GM13976 (cell line): ENCODE measurements at regions not wholly inside any gene's neighbourhood (a gene's known extent, or its start where the extent isn't known, plus 50 kb on each side); places are given as distances from the start of the nearest gene placed in this dataset.
A peak's percentile ranks its signal among the peaks of the same experiment; 100 is the strongest.

ENCODE experiments used
- DNase-seq: peaks from one replicate; pipeline ENCODE4 v3.0.0; 2012; ENCODE audit warnings: low spot score
- in situ Hi-C: fragments of 300-500 bp; cut with MboI; formaldehyde crosslinking; loops from one replicate; pipeline ENCODE4 v1.12.0; 2022; ENCODE audit warnings: low sequenced_read_pairs, mixed read lengths, inconsistent platforms; ENCODE audit not compliant: unreplicated experiment
- TF ChIP-seq, protein P1 (sequence below): IDR thresholded peaks from 2 replicates; pipeline ENCODE4 v1.5.1; 2012; ENCODE audit warnings: borderline replicate concordance, mild to moderate bottlenecking; ENCODE audit not compliant: insufficient read depth; ENCODE audit errors: extremely low read depth, missing control alignments, control extremely low read depth

DNA sequence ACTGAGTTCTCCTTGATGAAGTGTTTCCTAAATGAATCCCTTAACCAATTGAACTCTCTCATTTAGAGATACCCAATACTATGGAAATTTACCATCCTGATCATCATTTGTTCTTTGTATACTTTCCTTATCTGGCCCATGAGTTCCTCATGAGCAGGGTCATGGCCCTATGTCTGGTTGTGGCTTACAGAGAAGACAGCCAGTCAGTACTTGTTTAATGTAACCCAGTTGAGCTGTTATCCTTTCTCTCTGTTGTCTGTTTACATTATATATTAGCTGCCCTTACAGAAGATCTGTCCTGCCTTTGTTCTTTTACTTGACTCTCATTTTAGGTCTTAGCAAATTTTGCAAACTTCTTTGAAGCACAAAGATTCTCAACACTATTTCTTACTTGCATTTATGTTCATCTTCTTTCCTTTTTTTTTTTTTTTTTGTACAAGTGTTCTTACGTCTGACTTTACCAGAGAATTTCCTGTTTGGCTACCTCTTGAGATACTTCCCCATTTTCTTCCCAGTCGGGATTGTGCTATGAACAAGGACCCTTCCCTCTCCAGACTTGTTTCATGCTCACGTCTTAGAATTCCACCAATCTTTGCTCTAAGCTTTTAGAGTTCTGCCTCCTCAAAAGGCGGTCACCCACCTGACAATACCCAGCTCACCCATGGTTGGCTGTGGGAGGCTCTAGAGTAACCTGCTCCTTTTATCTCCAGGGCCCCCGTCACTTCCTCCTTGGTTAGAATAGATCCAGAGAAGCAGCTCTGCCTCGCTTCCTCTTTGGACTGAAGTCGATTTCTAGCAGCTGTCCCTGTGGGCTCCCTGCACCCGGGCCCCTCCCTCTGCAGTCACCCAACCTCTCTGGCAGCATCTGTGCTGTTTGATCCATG lies 53.6 kb upstream of the RUNX1 start:
- peak; percentile 46 for DNase-seq
- in situ Hi-C loops: no loop called here

DNA sequence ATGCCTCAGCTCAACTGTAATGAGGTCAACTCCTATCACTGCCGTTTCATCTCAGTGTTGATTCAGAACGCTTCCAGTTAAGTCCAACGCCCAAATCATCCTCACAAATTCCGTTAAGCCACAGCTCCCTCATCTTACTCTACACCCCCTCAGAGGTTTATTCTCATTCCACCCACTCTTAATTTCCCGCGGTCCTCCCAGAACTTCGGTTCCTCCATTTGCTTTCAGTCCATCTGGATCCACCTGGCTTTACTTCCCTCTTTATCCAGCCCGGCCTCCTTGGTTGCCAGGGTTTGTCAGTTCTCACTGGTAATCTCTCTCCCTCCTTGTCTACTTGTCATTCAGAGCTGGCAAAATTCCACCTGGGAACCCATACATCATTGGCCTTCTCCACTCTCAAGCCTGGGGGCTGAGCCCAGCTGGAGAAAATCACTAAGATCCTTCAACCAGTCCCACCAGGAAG lies 51.3 kb upstream of the RUNX1 start:
- in situ Hi-C loops: no loop called here
- DNase-seq: no peak
- TF ChIP-seq, protein P1, sequence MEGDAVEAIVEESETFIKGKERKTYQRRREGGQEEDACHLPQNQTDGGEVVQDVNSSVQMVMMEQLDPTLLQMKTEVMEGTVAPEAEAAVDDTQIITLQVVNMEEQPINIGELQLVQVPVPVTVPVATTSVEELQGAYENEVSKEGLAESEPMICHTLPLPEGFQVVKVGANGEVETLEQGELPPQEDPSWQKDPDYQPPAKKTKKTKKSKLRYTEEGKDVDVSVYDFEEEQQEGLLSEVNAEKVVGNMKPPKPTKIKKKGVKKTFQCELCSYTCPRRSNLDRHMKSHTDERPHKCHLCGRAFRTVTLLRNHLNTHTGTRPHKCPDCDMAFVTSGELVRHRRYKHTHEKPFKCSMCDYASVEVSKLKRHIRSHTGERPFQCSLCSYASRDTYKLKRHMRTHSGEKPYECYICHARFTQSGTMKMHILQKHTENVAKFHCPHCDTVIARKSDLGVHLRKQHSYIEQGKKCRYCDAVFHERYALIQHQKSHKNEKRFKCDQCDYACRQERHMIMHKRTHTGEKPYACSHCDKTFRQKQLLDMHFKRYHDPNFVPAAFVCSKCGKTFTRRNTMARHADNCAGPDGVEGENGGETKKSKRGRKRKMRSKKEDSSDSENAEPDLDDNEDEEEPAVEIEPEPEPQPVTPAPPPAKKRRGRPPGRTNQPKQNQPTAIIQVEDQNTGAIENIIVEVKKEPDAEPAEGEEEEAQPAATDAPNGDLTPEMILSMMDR: no peak

More for the DNA sequence above, 53.6 kb upstream of the RUNX1 start:
- TF ChIP-seq, protein P1: no peak

DNA sequence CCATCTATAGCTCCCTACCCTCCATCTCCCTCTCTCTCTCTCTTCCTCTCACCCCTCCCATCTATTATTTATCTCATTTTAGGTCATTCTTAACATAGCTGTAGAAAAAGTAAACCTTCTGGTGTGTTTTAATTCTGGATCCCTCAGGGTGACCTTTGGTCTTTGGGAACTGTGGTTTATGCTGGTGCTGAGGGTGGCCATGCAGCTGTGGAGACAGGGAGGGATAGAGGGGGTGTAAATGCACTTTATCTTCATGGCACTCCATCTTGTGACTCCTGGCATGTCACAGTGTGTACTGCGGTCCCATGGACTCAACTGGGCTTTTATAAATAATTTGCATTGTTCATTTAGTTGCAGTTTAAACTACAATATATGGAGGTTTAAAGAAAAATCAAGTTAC lies 50.2 kb upstream of the RUNX1 start:
- DNase-seq: no peak
- in situ Hi-C loops: no loop called here
- TF ChIP-seq, protein P1: no peak
